ENCODE measurements at regions not wholly inside any gene's neighbourhood (a gene's known extent, or its start where the extent isn't known, plus 50 kb on each side); places are given as distances from the start of the nearest gene placed in this dataset.

DNA sequence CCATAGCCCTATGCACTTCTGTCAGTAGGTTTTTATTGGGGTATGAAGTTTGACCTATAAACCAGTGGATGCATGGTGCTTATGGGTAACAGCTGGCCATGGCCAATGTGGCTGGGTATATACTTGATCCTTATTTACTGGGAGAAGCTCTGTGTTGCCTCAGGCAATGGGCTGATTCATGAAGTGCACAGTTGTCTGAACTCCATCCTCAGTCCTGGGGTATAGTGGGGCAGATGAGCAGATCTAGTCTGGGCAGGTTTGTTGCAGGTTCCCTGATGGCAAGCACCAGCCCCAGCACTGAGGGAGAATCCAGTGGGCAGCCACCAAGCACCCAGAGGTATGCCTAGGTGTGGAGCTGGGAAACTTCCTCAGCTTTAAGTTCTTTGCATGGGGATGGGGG is 274.4 kb downstream of the TDRD3 start:
- TF ChIP-seq, protein P1, sequence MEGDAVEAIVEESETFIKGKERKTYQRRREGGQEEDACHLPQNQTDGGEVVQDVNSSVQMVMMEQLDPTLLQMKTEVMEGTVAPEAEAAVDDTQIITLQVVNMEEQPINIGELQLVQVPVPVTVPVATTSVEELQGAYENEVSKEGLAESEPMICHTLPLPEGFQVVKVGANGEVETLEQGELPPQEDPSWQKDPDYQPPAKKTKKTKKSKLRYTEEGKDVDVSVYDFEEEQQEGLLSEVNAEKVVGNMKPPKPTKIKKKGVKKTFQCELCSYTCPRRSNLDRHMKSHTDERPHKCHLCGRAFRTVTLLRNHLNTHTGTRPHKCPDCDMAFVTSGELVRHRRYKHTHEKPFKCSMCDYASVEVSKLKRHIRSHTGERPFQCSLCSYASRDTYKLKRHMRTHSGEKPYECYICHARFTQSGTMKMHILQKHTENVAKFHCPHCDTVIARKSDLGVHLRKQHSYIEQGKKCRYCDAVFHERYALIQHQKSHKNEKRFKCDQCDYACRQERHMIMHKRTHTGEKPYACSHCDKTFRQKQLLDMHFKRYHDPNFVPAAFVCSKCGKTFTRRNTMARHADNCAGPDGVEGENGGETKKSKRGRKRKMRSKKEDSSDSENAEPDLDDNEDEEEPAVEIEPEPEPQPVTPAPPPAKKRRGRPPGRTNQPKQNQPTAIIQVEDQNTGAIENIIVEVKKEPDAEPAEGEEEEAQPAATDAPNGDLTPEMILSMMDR (IDR thresholded peaks at IDR 0.05) = no peak
- no peak for TF ChIP-seq POLR2A (IDR thresholded peaks at IDR 0.05)
